GDM1 (cell line): ENCODE measurements at regions not wholly inside any gene's neighbourhood (a gene's known extent, or its start where the extent isn't known, plus 50 kb on each side); places are given as distances from the start of the nearest gene placed in this dataset.

ENCODE experiments used
- DNase-seq: peaks from one replicate; lab custom pipeline; 2025; lab: John Stamatoyannopoulos, UW

DNA sequence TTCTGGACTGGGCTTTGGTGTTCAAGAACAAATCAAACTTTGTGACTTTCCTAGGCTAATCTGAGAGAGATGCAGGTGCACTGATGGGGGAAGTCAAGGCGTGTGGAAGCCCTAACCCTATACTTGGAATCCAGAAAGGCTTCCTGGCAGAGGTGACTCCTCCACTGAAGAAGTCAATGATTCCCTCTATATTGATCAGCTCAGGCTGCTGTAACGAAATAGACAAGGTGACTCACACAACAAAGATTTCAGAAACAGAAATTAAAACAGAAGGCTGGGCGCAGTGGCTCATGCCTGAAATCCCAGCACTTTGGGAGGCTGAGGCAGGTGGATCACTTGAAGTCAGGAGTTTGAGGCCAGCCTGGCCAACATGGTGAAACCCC is 69.6 kb upstream of the GGTA1 start:
- no peak for DNase-seq

DNA sequence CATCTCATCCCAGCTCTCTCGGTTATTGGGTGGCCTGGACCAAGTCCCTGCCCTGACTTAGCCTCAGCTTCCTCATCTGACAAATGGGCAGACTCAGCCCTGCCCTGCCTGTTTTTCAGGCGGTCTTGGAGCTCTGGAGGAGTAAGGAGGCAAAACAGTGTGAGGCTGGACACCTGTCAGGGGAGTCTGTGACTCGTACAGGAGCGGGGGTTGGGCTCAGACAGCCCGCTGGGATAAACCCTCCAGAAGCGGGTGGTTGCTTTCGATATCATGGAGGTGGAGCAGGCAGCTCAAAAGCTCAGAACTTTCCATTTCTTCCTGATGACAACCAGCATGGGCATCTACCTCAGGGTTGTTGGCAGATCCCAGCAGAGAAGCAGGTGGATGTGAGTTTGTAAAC is 72.9 kb upstream of the GGTA1 start:
- DNase-seq, result no peak

DNA sequence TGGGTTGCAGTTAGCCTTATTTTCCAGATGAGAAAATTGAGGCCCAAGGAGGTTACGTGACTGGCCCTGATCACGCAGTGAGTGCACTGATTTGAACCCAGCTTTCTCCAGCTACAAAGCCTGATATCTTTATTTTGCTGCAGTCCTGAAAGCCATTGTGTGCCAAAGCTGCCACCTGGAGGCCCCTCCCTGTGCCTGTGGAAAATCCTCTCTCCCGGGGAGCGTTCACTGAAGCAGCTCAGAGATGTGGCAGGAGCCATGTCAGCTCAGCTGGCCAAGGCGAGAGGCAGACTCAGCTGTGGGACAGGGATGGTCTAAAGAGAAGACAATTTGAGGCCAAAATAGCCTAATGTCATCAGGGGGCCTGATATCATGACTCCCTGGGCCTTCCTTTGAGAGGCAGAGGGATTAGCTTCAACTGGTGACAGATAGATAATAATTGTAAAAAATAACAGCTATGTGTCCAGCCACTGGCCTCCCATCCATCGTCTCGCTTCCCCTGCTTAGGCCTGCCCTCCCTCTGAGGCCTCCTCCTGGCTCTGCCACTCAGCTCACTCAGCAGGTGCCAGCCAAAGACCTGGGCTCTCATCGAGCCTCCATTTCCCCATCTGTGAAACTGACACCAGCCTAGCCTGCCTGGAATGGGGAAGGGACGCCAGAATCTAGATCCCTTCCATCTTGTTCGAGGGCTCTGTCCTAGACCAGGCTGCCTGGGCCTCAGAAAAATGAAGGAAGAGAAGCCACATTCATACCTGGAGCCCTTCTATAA is 74.3 kb upstream of the GGTA1 start:
- no peak for DNase-seq

GRCh38 chr9:121574774-121575519 is 75.3 kb upstream of the GGTA1 start:
- no peak for DNase-seq

DNA sequence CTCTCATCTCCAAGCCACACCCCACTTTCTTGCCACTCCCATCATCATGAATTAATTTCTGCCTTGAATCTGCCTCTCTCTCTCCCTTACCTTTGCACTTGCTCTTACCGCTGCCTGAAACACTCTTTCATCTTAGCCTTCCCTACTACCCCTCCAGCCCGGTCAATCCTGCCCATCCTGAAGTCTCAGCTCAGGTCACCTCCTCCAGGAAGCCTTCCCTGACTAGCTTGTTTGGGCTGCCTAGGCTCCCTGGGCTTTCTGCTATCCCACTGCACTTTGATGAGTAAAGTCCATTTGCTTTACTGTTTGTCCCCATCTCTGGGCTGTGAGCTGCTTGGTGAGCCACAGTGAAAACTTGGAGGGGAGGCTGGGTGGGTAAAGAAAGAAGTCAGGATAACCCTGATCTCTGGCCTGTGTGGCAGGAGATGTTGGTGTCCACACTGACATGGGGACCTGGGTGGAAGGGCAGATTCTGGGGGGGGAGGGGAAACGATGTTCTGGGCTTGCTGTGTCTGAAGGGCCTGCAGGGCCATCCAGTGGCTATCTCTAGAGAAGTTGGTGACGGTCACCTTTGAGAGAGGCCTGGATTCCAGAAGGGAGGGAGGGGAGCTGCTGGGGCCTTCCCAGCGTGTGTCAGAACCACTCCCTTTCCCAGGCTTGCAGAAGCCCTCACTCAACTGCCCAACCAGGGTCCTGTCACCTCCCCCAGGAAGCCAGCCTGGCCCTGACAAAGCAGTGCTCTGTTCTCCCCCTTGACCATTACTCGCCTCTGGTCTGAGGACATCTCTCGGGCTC is 75.0 kb upstream of the DAB2IP start:
- no peak for DNase-seq

DNA sequence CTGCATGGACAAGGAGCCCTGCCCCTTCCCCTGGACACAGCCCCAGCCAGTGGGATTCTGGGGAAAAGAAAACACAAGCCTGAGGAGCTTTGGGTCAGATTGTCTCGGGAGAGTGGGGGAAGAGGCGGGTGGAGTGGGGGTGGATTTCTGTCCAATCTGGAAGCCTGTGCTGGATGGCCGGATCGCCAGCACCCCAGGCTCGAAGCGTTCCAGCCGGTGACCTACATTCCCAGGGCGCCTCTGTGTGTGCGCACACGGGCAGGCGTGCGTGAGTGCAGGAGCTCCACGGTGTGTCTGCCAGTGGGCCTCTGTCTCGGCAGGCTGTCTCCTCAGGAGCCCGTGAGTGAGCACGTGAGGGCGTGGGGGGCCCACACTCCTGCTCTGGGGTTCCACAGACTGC is 74.3 kb upstream of the DAB2IP start:
- DNase-seq, result no peak

DNA sequence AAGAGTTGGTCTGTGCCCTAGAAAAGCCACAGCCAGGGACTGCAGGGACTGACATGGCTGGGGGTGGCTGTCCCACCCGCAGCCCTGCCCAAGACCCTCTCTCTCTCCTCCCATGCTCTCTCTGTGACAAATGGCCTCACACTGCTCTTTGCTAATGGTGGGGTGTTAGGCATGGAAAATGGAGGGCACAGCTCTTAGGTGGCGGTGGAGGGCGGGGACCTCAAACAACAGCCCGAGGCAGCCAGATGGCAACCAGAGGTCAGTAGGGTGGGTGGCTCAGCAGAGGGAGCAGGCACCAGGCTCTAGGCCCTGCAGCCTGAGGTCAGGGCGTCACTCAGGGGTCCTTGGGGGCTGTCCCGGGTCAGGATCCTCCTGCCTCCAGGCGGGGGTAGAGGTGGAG is 73.9 kb upstream of the DAB2IP start:
- DNase-seq, result no peak

DNA sequence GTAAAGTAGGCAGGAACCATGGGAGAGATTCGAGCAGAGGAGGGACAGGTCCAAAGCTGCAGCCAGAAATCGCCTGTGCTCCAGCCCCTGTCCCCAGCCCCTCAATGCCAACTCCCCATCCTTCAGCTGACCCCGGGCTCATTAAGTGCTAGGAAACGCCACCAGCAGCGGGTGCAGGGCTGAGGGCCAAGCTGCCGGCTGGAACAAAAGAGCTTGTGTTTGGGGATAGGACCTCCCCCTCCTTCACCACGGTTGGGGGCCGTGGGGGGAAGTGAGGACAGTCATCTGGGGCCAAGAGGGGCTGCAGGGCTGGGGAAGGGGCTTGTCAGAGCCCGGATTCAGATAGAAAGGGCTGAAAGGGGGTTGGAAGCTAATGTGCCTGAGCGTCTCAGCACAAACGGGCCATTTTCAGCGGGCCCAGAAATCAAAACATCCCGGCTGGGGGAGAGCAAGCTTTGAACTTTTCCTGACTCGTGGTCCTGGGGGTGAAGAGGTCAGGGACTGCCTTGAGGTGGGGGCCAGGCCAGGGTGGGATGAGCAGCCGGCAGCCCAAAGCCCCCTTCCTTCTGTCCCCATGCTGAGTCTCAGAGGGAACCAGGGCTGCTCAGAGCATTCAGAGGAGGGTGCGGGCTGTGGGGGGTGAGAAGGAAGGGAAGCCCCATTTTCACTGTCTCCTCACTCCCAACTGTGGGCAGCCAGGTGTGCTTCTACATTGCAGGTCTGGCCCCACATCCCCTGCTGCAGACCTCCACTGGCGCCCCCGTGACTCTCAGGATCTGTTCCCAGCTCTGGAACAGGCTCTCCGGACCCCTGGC is 69.4 kb upstream of the DAB2IP start:
- DNase-seq, result no peak

GRCh38 chr9:121582641-121583040 is 68.8 kb upstream of the DAB2IP start:
- no peak for DNase-seq

DNA sequence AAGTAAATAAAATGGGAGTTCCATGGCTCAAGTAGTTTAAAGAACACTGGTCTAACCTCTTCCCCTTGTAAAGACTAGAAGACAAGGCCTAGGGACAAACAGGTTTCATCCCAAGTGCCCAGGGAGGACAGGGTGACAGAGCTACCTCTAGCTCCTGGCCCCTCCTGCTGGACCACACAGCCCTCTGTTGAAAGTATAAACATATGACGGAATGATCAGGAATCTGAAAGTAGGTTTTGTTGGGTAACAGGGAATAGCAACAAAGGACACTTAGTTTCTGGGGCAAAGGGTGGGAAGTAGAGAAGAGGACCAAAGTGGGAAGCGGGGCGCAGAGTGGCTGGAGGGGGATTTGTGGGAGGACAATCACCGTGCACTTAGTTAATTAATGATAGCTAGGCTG is 67.0 kb upstream of the DAB2IP start:
- no peak for DNase-seq

DNA sequence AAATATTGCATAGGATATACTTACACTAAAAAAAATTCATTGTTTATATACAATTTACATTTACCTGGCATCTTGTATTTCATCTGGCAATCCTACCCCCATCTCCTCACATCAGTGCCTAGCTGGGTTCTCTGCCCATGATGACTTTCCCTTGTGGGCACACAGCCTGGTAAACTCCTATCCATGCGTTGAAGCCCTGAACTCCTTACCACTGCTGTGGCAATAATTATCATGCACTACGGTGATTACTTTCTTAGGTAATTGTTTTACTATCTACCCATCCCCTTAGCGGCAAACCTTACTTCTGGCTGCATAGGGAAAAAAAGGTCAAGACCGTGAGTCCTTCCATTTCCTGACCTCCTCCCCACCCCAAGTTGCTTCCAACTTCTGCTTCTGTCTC is 63.6 kb upstream of the DAB2IP start:
- no peak for DNase-seq

GRCh38 chr9:121589986-121590385 is 61.4 kb upstream of the DAB2IP start:
- no peak for DNase-seq

GRCh38 chr9:121592265-121592664 is 59.2 kb upstream of the DAB2IP start:
- no peak for DNase-seq

DNA sequence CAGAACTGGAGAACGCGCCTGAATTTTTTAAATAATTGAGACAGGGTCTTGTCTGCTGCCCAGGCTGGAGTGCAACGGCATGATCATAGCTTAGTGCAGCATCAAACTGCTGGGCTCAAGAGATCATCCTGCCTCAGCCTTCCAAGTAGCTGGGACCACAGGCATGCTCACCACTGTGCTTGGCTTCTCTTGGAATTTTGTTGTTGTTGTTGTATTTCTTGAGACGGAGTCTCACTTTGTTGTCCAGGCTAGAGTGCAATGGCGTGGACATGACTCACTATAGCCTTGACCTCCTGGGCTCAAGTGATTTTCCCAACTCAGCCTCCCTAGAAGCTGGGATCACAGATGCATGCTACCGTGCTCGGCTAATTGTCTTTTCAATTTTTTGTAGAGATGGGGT is 58.4 kb upstream of the DAB2IP start:
- DNase-seq, result no peak

GRCh38 chr9:121596515-121596914 is 54.9 kb upstream of the DAB2IP start:
- DNase-seq, result no peak

GRCh38 chr9:121597698-121598166 is 53.7 kb upstream of the DAB2IP start:
- no peak for DNase-seq

GRCh38 chr9:121598167-121598964 is 53.1 kb upstream of the DAB2IP start:
- DNase-seq, result no peak

DNA sequence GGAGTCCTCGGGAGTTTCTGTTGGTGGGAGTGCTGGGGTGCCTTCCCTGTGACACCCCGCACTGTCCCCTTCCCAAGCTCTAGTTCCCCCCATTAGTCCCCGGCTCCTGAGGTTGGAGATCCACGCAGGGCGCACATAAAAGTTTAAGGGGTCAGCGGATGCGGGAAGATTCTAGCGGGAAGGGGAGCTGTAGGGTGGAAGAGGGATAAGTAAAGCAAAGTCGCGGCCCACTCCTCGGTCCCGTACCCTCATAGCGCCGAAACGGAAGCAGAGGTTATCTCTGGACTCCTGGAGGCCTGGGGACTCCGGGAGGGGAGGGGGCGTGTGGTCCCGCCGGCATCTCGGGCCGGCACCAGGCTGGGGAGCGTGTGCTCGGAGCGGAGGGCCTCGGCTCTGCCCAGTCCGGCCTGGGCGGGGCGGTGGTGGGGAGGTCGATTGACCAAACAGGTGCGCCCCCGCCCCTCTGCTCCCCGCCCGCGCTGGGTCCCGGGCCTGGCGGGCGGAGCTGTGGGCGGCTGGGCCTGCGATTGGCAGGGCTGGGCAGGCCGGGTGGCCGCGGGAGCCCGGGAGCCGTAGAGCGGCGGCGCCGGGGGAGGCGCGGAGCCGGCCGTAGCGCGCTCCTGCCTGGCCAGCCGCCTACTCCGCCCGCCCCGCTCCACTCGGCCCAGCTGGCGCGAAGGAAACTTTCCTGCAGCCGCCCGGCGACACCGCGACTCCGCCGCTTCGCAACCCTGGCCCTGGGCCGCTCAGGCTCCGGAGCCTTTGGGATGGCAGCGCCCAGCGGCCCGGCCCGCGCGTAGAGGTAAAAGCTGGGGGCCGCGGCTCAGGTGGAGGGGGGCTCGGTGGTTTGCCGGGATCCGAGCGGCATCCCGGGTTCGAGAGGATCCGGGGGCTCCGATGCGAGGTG is 52.2 kb upstream of the DAB2IP start:
- no peak for DNase-seq

- DNase-seq, result no peak
Measured at GRCh38 chr9:121599872-121600585, 51.4 kb upstream of the DAB2IP start.
